ENCODE measurements at regions not wholly inside any gene's neighbourhood (a gene's known extent, or its start where the extent isn't known, plus 50 kb on each side); places are given as distances from the start of the nearest gene placed in this dataset.

GRCh38 chr3:118559286-118559685, 475.4 kb downstream of the IGSF11 start:
- TF ChIP-seq POLR2AphosphoS5 (IDR thresholded peaks at IDR 0.05) = no peak
- no peak for TF ChIP-seq POLR2A (IDR thresholded peaks at IDR 0.05)
- TF ChIP-seq CTCF (IDR thresholded peaks at IDR 0.05 in 8 of 11, conservative IDR thresholded peaks at IDR 0.05 in 3 of 11) = no peak
- 43 to 75% (median 63%) methylated on average over 1 of the region's 1 CpG for WGBS, 5 donors

GRCh38 chr3:118564800-118565199, 469.8 kb downstream of the IGSF11 start:
- Histone ChIP-seq H3K27me3 (replicated peaks in 1 of 7) (no peaks in the 10 kb centered on the region), H3K9me3 (peaks cover 0 to 9% (median 1%) of the 10 kb centered on the region in 8 donors), H3K4me3 (no peak overlapping the region), H3K36me3 (no peaks in the 10 kb centered on the region), H3K4me1 (no peaks in the 10 kb centered on the region), H3K27ac (no peak overlapping the region)
- intact Hi-C loops (cut with DNase I; ENCODE audit: low total_unique reads) = no loop called here
- no peak for TF ChIP-seq POLR2A (IDR thresholded peaks at IDR 0.05)
- no peak for DNase-seq

More at GRCh38 chr3:118559286-118559685, 475.4 kb downstream of the IGSF11 start:
- Histone ChIP-seq H3K36me3 (no peaks in the 10 kb centered on the region), H3K4me3 (no peak overlapping the region), H3K27me3 (replicated peaks in 1 of 7) (no peaks in the 10 kb centered on the region), H3K4me1 (no peaks in the 10 kb centered on the region), H3K27ac (no peak overlapping the region), H3K9me3 (no peaks in the 10 kb centered on the region)
- DNase-seq = no peak
- intact Hi-C loops (cut with DNase I; ENCODE audit: low total_unique reads) = no loop called here

- no peak overlapping the region for H3K27ac ChIP-seq
- TF ChIP-seq CTCF (IDR thresholded peaks at IDR 0.05 in 8 of 11, conservative IDR thresholded peaks at IDR 0.05 in 3 of 11) (no peak), POLR2A (IDR thresholded peaks at IDR 0.05) (no peak), POLR2AphosphoS5 (IDR thresholded peaks at IDR 0.05) (no peak)
- H3K4me3 ChIP-seq = no peak overlapping the region
- WGBS, 5 donors = 92 to 97% (median 95%) methylated on average over 2 of the region's 2 CpGs
- intact Hi-C loops (cut with DNase I; ENCODE audit: low total_unique reads) = no loop called here
- no peaks in the 10 kb centered on the region for H3K36me3 ChIP-seq
- H3K9me3 ChIP-seq = peaks cover 0 to 24% (median 3%) of the 10 kb centered on the region in 8 donors
- no peak for DNase-seq
- H3K4me1 ChIP-seq = no peaks in the 10 kb centered on the region
- no peaks in the 10 kb centered on the region for H3K27me3 ChIP-seq (replicated peaks in 1 of 7)
Measured at GRCh38 chr3:118573912-118574311, 460.7 kb downstream of the IGSF11 start.

GRCh38 chr3:118577055-118577777, 457.4 kb downstream of the IGSF11 start:
- no peaks in the 10 kb centered on the region for H3K4me1 ChIP-seq
- no peak for TF ChIP-seq POLR2A (IDR thresholded peaks at IDR 0.05)
- no peak for TF ChIP-seq POLR2AphosphoS5 (IDR thresholded peaks at IDR 0.05)
- no peak for TF ChIP-seq CTCF (IDR thresholded peaks at IDR 0.05 in 8 of 11, conservative IDR thresholded peaks at IDR 0.05 in 3 of 11)
- intact Hi-C loops (cut with DNase I; ENCODE audit: low total_unique reads) = no loop called here
- no peak overlapping the region for H3K27ac ChIP-seq
- no peak for DNase-seq
- no peaks in the 10 kb centered on the region for H3K27me3 ChIP-seq (replicated peaks in 1 of 7)
- 52 to 60% (median 54%) methylated on average over 3 of the region's 3 CpGs for whole genome bisulfite sequencing, 5 donors
- no peaks in the 10 kb centered on the region for H3K36me3 ChIP-seq
- H3K9me3 ChIP-seq = peaks cover 0 to 3% (median 0%) of the 10 kb centered on the region in 8 donors
- H3K4me3 ChIP-seq = no peak overlapping the region

Data from spleen (tissue), 11 donors.